ENCODE measurements at regions not wholly inside any gene's neighbourhood (a gene's known extent, or its start where the extent isn't known, plus 50 kb on each side); places are given as distances from the start of the nearest gene placed in this dataset.

DNA sequence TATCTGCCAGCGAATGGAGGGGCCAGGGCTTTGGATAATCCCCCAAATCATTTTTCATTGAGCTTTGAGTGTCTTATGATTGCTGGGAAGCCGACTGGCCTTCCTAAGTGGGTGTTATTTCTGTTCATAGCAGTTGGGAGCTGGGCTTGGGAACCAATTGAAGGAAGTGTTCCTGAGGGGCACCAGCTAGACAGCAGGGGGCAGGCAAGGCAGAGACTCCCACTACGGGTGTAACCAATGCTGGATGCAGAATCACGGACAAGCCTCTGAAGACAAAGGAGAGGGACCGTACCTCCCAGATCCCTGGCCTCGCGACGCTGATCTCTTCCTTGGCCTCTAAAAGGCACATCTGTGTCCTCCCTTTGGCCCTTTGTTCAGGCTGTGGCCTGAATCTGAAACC is 149.0 kb upstream of the PRMT8 start:
- H3K27ac ChIP-seq (ENCODE audit: insufficient read depth, low read length) = no peak overlapping the region
- no peak overlapping the region for H3K4me3 ChIP-seq (ENCODE audit: insufficient read depth, low read depth, low read length)
- no peaks in the 10 kb centered on the region for H3K4me1 ChIP-seq (ENCODE audit: control insufficient read depth, insufficient read depth, low read length)
- DNase-seq (peak; percentile 4), ATAC-seq (ENCODE audit: low read depth) (no peak)
- no peaks in the 10 kb centered on the region for H3K36me3 ChIP-seq (ENCODE audit: control insufficient read depth, insufficient read depth, low read length)
- ChIA-PET CTCF (no interaction called here), POLR2A (ENCODE audit: unreplicated experiment) (no interaction called here)
- dilution Hi-C loops (cut with HindIII; ENCODE audit: low sequenced_read_pairs, unreplicated experiment) (no loop called here), intact Hi-C loops (cut with micrococcal nuclease) (no loop called here), in situ Hi-C loops (cut with MboI; ENCODE audit: low sequenced_read_pairs) (no loop called here)
- H4K8ac ChIP-seq (ENCODE audit: low read depth in 2 of 2, low read length in 2 of 2) = no peak overlapping the region
- no peak overlapping the region for H3K4me2 ChIP-seq (ENCODE audit: low read depth, low read length)
- no peak overlapping the region for H2AK5ac ChIP-seq (ENCODE audit: low read depth, low read length)
- H3K18ac ChIP-seq (ENCODE audit: low read depth, low read length) = no peak overlapping the region
- no peak overlapping the region for H2BK5ac ChIP-seq (ENCODE audit: low read depth, low read length, poor library complexity, severe bottlenecking)
- H2BK15ac ChIP-seq (ENCODE audit: low read depth, low read length) = no peak overlapping the region
- no TSS peak for BruUV-seq (replicated peaks)
- no peak overlapping the region for H3K56ac ChIP-seq (ENCODE audit: extremely low read depth, insufficient read depth, low read length)
- no peak overlapping the region for H3K23ac ChIP-seq (ENCODE audit: low read depth, low read length)
- H3K9me1 ChIP-seq (ENCODE audit: insufficient read depth, low read length) = no peaks in the 10 kb centered on the region; the same call in 1 of the 2 replicates
- no peak overlapping the region for H3K9ac ChIP-seq (ENCODE audit: low read depth, low read length)
- peaks cover 26% of the 10 kb centered on the region for H3K27me3 ChIP-seq (ENCODE audit: control insufficient read depth, insufficient read depth, low read length)
- no peaks in the 10 kb centered on the region for H3K9me3 ChIP-seq (ENCODE audit: control insufficient read depth, insufficient read depth, low read length)
- no peak overlapping the region for H2AFZ ChIP-seq (replicated peaks; ENCODE audit: low read length, poor library complexity)
- peak overlapping the region; percentile 10 for H2AK9ac ChIP-seq (replicated peaks; ENCODE audit: low read depth, low read length, poor library complexity)
- no peak overlapping the region for H4K5ac ChIP-seq (ENCODE audit: low read depth, low read length)
- H3K79me1 ChIP-seq (ENCODE audit: low read depth in 1 of 2, low read length in 2 of 2) = no peaks in the 10 kb centered on the region
- no peak overlapping the region for H2BK20ac ChIP-seq (ENCODE audit: low read depth, low read length)
- TF ChIP-seq SMC3 (IDR thresholded peaks at IDR 0.05; ENCODE audit: low read depth, low read length) = 0 out of 2 replicates have a peak, but pooled peaks have one; percentile 33
- TF ChIP-seq RAD21 (IDR thresholded peaks at IDR 0.05; ENCODE audit: low read length) = peak; percentile 26; the same call in 1 of the 2 replicates
- TF ChIP-seq POLR2A (IDR thresholded peaks at IDR 0.05; ENCODE audit: low read depth, low read length) = no peak
- TF ChIP-seq, protein P1, sequence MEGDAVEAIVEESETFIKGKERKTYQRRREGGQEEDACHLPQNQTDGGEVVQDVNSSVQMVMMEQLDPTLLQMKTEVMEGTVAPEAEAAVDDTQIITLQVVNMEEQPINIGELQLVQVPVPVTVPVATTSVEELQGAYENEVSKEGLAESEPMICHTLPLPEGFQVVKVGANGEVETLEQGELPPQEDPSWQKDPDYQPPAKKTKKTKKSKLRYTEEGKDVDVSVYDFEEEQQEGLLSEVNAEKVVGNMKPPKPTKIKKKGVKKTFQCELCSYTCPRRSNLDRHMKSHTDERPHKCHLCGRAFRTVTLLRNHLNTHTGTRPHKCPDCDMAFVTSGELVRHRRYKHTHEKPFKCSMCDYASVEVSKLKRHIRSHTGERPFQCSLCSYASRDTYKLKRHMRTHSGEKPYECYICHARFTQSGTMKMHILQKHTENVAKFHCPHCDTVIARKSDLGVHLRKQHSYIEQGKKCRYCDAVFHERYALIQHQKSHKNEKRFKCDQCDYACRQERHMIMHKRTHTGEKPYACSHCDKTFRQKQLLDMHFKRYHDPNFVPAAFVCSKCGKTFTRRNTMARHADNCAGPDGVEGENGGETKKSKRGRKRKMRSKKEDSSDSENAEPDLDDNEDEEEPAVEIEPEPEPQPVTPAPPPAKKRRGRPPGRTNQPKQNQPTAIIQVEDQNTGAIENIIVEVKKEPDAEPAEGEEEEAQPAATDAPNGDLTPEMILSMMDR (conservative IDR thresholded peaks at IDR 0.05; ENCODE audit: low read depth, low read length) = peak; percentile 26; the same call in 1 of the 2 replicates
- H2BK120ac ChIP-seq (ENCODE audit: low read depth, low read length) = no peak overlapping the region
- no peak overlapping the region for H4K91ac ChIP-seq (ENCODE audit: insufficient read depth, low read depth, low read length)
- no peak overlapping the region for H3K14ac ChIP-seq (replicated peaks; ENCODE audit: low read depth, low read length)
- H4K20me1 ChIP-seq (ENCODE audit: insufficient read depth, low read length) = no peaks in the 10 kb centered on the region
- no peak overlapping the region for H3K4ac ChIP-seq (ENCODE audit: low read depth, low read length)
- WGBS, 2 experiments (ENCODE audit: extremely low coverage in 2 of 2, insufficient read length in 1 of 2) = 0% methylated on average over 2 of the region's 8 CpGs; no CpG with 5 or more reads in 1 of the 2 experiments

Measured in IMR-90 (cell line).